H9 (cell line): ENCODE measurements at regions not wholly inside any gene's neighbourhood (a gene's known extent, or its start where the extent isn't known, plus 50 kb on each side); places are given as distances from the start of the nearest gene placed in this dataset.
"Not testable (repeated sequence)": the region's sequence is repeated elsewhere in the genome, so short reads cannot be mapped to it uniquely, and the experiment has no call there.

Experiments
- DNase-seq: peaks from one replicate; pipeline ENCODE4 v3.0.0-alpha.2; 2017
- H2AFZ ChIP-seq: one replicate; pipeline ENCODE4 v1.6.1; 2013; ENCODE audit warnings: mild to moderate bottlenecking, low read length, control low read depth, moderate library complexity
- H2AK5ac ChIP-seq: 2 replicates; pipeline ENCODE4 v1.6.1; 2013; ENCODE audit warnings: low read length, control low read depth, mixed read lengths; ENCODE audit not compliant: insufficient read length
- H2BK120ac ChIP-seq: one replicate; pipeline ENCODE4 v1.6.1; 2013; ENCODE audit warnings: low read depth, mild to moderate bottlenecking, low read length, control low read depth, inconsistent platforms; ENCODE audit not compliant: poor library complexity, severe bottlenecking
- H2BK12ac ChIP-seq: 2 replicates; pipeline ENCODE4 v1.6.1; 2013; ENCODE audit warnings: low read length, control low read depth, mixed read lengths, low read depth; ENCODE audit not compliant: insufficient read length
- H2BK15ac ChIP-seq: 2 replicates; pipeline ENCODE4 v1.6.1; 2013; ENCODE audit warnings: low read depth, low read length, control low read depth
- H2BK20ac ChIP-seq: one replicate; pipeline ENCODE4 v1.6.1; 2013; ENCODE audit warnings: low read depth, mild to moderate bottlenecking, low read length, control low read depth, inconsistent platforms; ENCODE audit not compliant: poor library complexity, severe bottlenecking
- H2BK5ac ChIP-seq: 2 replicates; pipeline ENCODE4 v1.6.1; 2013; ENCODE audit warnings: low read length, control low read depth, mixed read lengths; ENCODE audit not compliant: insufficient read length
- H3K14ac ChIP-seq: 2 replicates; pipeline ENCODE4 v1.6.1; 2013; ENCODE audit warnings: low read length, control low read depth; ENCODE audit not compliant: insufficient read depth
- H3K18ac ChIP-seq: 2 replicates; pipeline ENCODE4 v1.6.1; 2013; ENCODE audit warnings: low read depth, mild to moderate bottlenecking, mixed read lengths, low read length, control low read depth; ENCODE audit not compliant: insufficient read length
- H3K23ac ChIP-seq: 2 replicates; pipeline ENCODE4 v1.6.1; 2013; ENCODE audit warnings: low read length, control low read depth, mixed read lengths, low read depth; ENCODE audit not compliant: insufficient read length
- H3K23me2 ChIP-seq: 2 replicates; pipeline ENCODE4 v1.6.1; 2013; ENCODE audit warnings: low read depth, mild to moderate bottlenecking, mixed read lengths, low read length, control low read depth; ENCODE audit not compliant: insufficient read length, poor library complexity, severe bottlenecking
- H3K27ac ChIP-seq: 2 replicates; pipeline ENCODE4 v1.5.1; 2013; ENCODE audit warnings: low read length, control low read depth, mixed read lengths, low read depth; ENCODE audit not compliant: insufficient read length
- H3K27me3 ChIP-seq: 2 replicates; pipeline ENCODE4 v1.6.1; 2013; ENCODE audit warnings: low read length, control low read depth, inconsistent platforms; ENCODE audit not compliant: insufficient read depth
- H3K4ac ChIP-seq: 2 replicates; pipeline ENCODE4 v1.6.1; 2013; ENCODE audit warnings: low read depth, mild to moderate bottlenecking, control low read depth, inconsistent platforms, low read length, moderate library complexity
- H3K4me1 ChIP-seq: 2 replicates; pipeline ENCODE4 v1.6.1; 2013; ENCODE audit warnings: low read length, control low read depth, inconsistent platforms; ENCODE audit not compliant: insufficient read depth
- H3K4me2 ChIP-seq: 2 replicates; pipeline ENCODE4 v1.6.1; 2013; ENCODE audit warnings: low read length, control low read depth, mixed read lengths; ENCODE audit not compliant: insufficient read length, insufficient read depth
- H3K56ac ChIP-seq: 2 replicates; pipeline ENCODE4 v1.6.1; 2013; ENCODE audit warnings: low read depth, mild to moderate bottlenecking, mixed read lengths, low read length, control low read depth; ENCODE audit not compliant: insufficient read length
- H3K79me1 ChIP-seq: 2 replicates; pipeline ENCODE4 v1.6.1; 2013; ENCODE audit warnings: low read depth, mild to moderate bottlenecking, moderate library complexity, low read length, control low read depth, inconsistent platforms; ENCODE audit not compliant: insufficient read depth, poor library complexity, severe bottlenecking
- H3K79me2 ChIP-seq: 2 replicates; pipeline ENCODE4 v1.6.1; 2013; ENCODE audit warnings: low read length, control low read depth, inconsistent platforms; ENCODE audit not compliant: insufficient read depth
- H3K9ac ChIP-seq: 2 replicates; pipeline ENCODE4 v1.6.1; 2013; ENCODE audit warnings: low read length, control low read depth, mixed read lengths; ENCODE audit not compliant: insufficient read length; ENCODE audit errors: extremely low read depth
- H3K9me3 ChIP-seq: one replicate; pipeline ENCODE4 v1.6.1; 2013; ENCODE audit warnings: low read depth, low read length, inconsistent platforms; ENCODE audit not compliant: control insufficient read depth
- H3T11ph ChIP-seq: one replicate; pipeline ENCODE4 v1.6.1; 2013; ENCODE audit warnings: mild to moderate bottlenecking, low read length, control low read depth, inconsistent platforms
- H4K20me1 ChIP-seq: one replicate; pipeline ENCODE4 v1.6.1; 2013; ENCODE audit not compliant: control insufficient read depth, insufficient read length, insufficient read depth
- H4K5ac ChIP-seq: 2 replicates; pipeline ENCODE4 v1.6.1; 2013; ENCODE audit warnings: low read depth, mild to moderate bottlenecking, mixed read lengths, low read length, control low read depth; ENCODE audit not compliant: insufficient read length
- H4K8ac ChIP-seq: replicated peaks from 2 replicates; pipeline ENCODE4 v1.6.1; 2013; ENCODE audit warnings: low read length, control low read depth, mixed read lengths, low read depth; ENCODE audit not compliant: insufficient read length
- H4K91ac ChIP-seq: 2 replicates; pipeline ENCODE4 v1.6.1; 2013; ENCODE audit warnings: low read depth, mild to moderate bottlenecking, moderate library complexity, mixed read lengths, low read length, control low read depth; ENCODE audit not compliant: insufficient read length
- H3K27ac Mint-ChIP-seq, 3 experiments: 2 replicates in 2 of 3; 3 replicates in 1 of 3; pipeline ENCODE4 v1.8.0; 2020 to 2021; ENCODE audit warnings: mixed read lengths in 3 of 3, mild to moderate bottlenecking in 1 of 3, moderate library complexity in 1 of 3
- H3K27me3 Mint-ChIP-seq: 2 replicates; pipeline ENCODE4 v1.8.0; 2021; ENCODE audit warnings: low read depth, mild to moderate bottlenecking, moderate library complexity, mixed read lengths
- H3K36me3 Mint-ChIP-seq, 3 experiments: 2 replicates in 2 of 3; 3 replicates in 1 of 3; pipeline ENCODE4 v1.8.0; 2020 to 2021; ENCODE audit warnings: low read depth in 3 of 3, mixed read lengths in 3 of 3; ENCODE audit not compliant: insufficient read depth in 1 of 3
- H3K4me1 Mint-ChIP-seq, 2 experiments: 2 replicates each; pipeline ENCODE4 v1.8.0; 2020; ENCODE audit warnings: mixed read lengths in 2 of 2
- H3K4me3 Mint-ChIP-seq, 2 experiments: 2 replicates in 1 of 2; 3 replicates in 1 of 2; pipeline ENCODE4 v1.8.0; 2020 to 2021; ENCODE audit warnings: mild to moderate bottlenecking in 2 of 2, mixed read lengths in 2 of 2, moderate library complexity in 1 of 2
- H3K9me3 Mint-ChIP-seq, 2 experiments: 2 replicates in 1 of 2; 3 replicates in 1 of 2; pipeline ENCODE4 v1.8.0; 2020; ENCODE audit warnings: mild to moderate bottlenecking in 2 of 2, mixed read lengths in 2 of 2, moderate library complexity in 1 of 2
- WGBS: extraction: QIAGEN DNeasy Blood & Tissue Kit; methylation state at CpG from one replicate; pipeline ENCODE4 v1.1.7; 2013; ENCODE audit warnings: missing lambda C conversion rate, low lambda C conversion rate, mixed read lengths; ENCODE audit not compliant: insufficient read length; ENCODE audit errors: extremely low coverage; 5-methylcytosine and 5-hydroxymethylcytosine counted together

- H2AFZ ChIP-seq, H3T11ph ChIP-seq, H4K91ac ChIP-seq, H4K8ac ChIP-seq, H3K23ac ChIP-seq, H3K27ac ChIP-seq, H3K27ac Mint-ChIP-seq, H3K79me2 ChIP-seq, H3K9ac ChIP-seq, H3K4me1 ChIP-seq, H3K4me2 ChIP-seq, H2BK120ac ChIP-seq, H4K5ac ChIP-seq, DNase-seq, H3K56ac ChIP-seq, H3K23me2 ChIP-seq, H2BK20ac ChIP-seq, H2BK5ac ChIP-seq, H3K4me1 Mint-ChIP-seq, H4K20me1 ChIP-seq, H3K27me3 ChIP-seq, H2BK12ac ChIP-seq, H3K18ac ChIP-seq, H3K4ac ChIP-seq, H2AK5ac ChIP-seq, H3K14ac ChIP-seq, H3K27me3 Mint-ChIP-seq, H2BK15ac ChIP-seq, H3K4me3 Mint-ChIP-seq, H3K79me1 ChIP-seq: not testable (repeated sequence)
- H3K9me3 ChIP-seq, result peaks cover 18% of the 10 kb centered on the region
- no CpG with 5 or more reads among the region's 4 CpGs for WGBS
- Mint-ChIP-seq H3K9me3 (peaks cover 56 to 64% of the 10 kb centered on the region in 2 experiments), H3K36me3 (peaks cover 5 to 14% (median 8%) of the 10 kb centered on the region in 3 experiments; a peak in 5 of 7 replicates)
These were observed 1497.2 kb upstream of the TPTE start for GRCh38 chr21:9024006-9024767.

- no CpG with 5 or more reads among the region's 2 CpGs for WGBS
- not testable (repeated sequence) for H2BK5ac ChIP-seq, H4K91ac ChIP-seq, H2BK120ac ChIP-seq, H3K14ac ChIP-seq, H3K4me2 ChIP-seq, H3K4ac ChIP-seq, H2AK5ac ChIP-seq, H3K79me1 ChIP-seq, H2AFZ ChIP-seq, H3K79me2 ChIP-seq, DNase-seq, H3K4me1 Mint-ChIP-seq, H3K27ac Mint-ChIP-seq, H4K5ac ChIP-seq, H2BK12ac ChIP-seq, H3K27ac ChIP-seq, H2BK20ac ChIP-seq, H3K27me3 ChIP-seq, H3K4me1 ChIP-seq, H2BK15ac ChIP-seq, H3K23ac ChIP-seq, H3K56ac ChIP-seq, H3K23me2 ChIP-seq, H3T11ph ChIP-seq, H3K27me3 Mint-ChIP-seq, H3K9ac ChIP-seq, H4K20me1 ChIP-seq, H3K18ac ChIP-seq, H3K4me3 Mint-ChIP-seq, H4K8ac ChIP-seq
- peaks cover 21% of the 10 kb centered on the region for H3K9me3 ChIP-seq
- H3K36me3 Mint-ChIP-seq, result peaks cover 4 to 11% (median 5%) of the 10 kb centered on the region in 3 experiments; a peak in 5 of 7 replicates
- H3K9me3 Mint-ChIP-seq, result peaks cover 53 to 60% of the 10 kb centered on the region in 2 experiments
These were observed 1494.5 kb upstream of the TPTE start for GRCh38 chr21:9026729-9027416.
